ENCODE measurements at regions not wholly inside any gene's neighbourhood (a gene's known extent, or its start where the extent isn't known, plus 50 kb on each side); places are given as distances from the start of the nearest gene placed in this dataset.

DNA sequence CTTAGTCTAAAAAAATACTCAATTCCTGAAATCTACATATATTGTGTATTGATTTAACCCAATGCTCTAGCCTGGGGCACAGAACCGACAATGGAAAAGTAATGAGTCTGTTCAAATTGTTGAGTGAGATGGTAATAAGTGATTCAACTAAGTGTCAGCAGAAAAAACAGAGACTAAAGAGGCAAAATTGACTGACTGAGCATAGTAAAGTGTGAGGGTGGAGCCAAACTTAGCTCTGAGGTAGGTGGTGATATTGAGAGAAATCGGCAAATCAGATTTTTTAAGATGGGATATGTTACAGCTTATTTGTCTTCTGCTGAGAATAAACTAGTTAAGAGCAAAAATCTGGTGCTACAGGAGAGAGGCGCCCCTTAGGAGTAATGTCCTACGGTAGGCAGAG, 764.0 kb upstream of the LRRN3 start:
- no peak for DNase-seq

DNA sequence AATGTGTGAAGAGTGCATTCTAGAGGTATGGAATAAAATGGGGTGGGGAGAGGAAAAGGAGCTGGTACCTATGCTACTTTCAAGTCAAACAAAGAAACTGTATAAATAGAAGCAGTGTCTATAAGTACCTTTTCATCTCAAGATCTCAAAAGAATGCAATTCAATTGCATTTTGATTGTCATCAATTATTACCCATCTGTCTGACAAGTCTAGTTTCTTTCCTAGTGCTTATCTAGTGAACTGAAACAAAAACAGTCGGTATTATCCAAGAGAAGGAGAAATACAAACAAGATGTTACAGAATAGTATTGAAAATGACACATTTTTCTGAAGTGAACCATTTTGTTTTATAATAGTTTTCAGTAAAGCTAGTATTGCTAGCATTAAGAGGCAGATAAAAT, 754.5 kb upstream of the LRRN3 start:
- no peak for DNase-seq

DNA sequence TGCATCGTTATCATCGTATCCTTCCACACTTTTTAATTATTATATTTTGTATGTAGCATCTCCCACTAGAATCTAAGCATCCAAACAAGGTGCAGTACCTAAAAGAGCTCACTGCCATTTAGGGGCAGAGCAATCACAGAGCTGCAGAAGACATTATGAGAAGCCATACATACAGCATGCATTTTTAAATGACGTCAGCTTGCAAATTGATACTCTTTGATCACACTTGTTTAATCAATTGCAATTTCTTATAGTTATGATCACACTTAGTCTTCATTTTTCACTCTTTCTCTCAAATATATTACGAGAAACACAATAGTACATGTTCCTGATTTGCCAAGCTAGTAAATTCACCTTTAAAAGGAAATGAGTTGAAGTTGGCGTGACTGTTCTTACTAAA, 753.3 kb upstream of the LRRN3 start:
- DNase-seq = no peak

DNA sequence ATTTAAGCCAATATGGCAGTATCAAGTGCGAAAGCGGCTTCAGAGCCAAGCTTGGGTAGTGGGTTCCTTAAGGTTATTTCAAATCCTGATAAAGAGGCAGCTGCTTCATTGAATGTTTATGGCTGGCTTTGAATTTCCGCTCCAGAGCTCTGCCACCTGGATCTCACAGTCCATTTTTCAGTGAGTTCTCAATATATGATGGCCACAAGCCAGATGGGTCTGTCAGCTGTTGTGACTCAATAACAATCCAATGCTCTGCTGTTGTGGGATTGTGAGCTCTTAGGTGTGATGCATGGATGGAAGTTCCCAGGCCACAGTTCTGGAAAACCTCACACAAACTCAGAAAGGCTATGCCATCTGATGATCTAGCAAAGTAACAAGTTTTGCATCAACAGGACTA, 743.8 kb upstream of the LRRN3 start:
- no peak for DNase-seq

GRCh38 chr7:110356438-110356837, 734.5 kb upstream of the LRRN3 start:
- DNase-seq = no peak

- no peak for DNase-seq
Observed at GRCh38 chr7:110358028-110358427, 732.9 kb upstream of the LRRN3 start.

GRCh38 chr7:110371709-110372108, 719.2 kb upstream of the LRRN3 start:
- DNase-seq = no peak

DNA sequence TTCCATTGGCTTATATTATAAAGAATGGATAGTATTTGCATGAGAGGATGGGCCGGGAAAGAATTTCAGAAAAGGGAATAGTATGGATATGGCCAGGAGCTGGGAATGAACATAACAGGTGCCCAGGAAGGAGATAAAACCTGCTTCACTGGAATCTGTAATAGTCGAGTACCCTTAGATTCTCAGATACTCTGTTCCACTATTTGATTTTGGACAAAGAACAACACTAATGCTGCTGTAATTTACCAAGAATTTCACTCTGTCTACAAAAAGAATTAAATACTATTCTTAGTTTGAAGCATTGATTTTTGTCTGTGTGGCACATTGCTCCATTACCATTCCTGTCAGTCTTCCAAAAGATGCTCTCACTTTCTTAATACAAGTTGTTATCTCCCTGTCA, 718.2 kb upstream of the LRRN3 start:
- no peak for DNase-seq

- DNase-seq = no peak
Observed at GRCh38 chr7:110373416-110373815, 717.5 kb upstream of the LRRN3 start.

GRCh38 chr7:110373859-110374258, 717.1 kb upstream of the LRRN3 start:
- DNase-seq = no peak

GRCh38 chr7:110375068-110375467, 715.9 kb upstream of the LRRN3 start:
- no peak for DNase-seq

GRCh38 chr7:110382736-110383135, 708.2 kb upstream of the LRRN3 start:
- DNase-seq = no peak

GRCh38 chr7:110386006-110386405, 704.9 kb upstream of the LRRN3 start:
- no peak for DNase-seq

DNA sequence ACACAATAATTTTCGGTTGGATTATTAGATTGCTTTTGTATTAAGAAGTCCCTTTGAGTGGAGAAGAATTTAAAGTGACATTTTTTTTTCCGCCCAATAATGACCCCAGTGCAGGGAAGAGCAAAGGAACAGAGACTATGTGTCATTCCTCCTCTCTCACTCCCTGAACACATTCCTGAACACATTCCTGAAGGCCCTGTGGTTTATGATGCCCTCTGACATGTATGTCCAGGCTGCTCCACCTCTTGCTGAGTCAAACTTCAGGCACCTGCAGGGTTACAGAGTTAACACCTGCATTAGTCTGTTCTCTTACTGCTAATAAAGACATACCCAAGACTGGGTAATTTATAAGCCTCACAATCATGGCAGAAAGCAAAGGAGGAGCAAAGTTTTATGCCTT, 704.0 kb upstream of the LRRN3 start:
- DNase-seq = no peak

- no peak for DNase-seq
Observed at GRCh38 chr7:110387689-110388088, 703.2 kb upstream of the LRRN3 start.

DNA sequence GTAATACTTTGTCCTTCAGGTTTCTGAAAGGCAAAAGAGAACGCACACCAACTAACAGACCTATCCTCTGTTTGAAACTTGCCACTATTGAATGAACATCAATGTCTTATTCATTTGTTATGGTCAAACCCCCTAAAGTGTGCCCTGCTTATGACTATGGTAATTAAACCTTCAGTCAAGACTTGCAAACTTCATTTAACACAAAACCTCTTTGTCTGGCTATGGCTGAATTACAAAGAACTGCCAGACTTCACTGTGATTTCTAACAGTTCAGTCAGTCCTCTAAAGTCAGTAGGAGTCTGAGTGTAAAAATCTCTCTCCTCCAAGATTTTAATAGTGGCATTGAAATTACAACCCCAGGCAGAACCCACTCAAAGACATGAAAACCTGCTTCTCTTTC, 702.5 kb upstream of the LRRN3 start:
- no peak for DNase-seq

DNA sequence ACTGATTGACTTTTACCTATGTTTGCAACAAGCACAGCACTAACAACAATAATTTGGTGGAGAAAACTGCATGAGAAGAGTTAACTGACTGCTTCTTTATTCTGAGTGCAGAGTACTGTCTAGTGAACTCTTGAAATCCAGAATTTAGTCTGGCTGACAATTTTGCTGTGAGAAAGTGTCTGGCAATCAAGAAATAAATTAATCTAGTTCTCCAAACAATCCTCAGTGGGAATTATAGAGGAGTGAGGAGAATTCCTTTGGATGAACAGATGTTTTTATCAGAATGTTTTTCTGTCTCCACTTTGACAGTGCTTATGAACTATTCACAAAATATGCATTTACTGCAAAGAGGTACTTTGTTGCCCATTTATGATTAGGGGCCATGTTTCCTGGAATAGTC, 694.9 kb upstream of the LRRN3 start:
- DNase-seq = no peak

- DNase-seq = no peak
Observed at GRCh38 chr7:110397927-110398660, 692.8 kb upstream of the LRRN3 start.

DNA sequence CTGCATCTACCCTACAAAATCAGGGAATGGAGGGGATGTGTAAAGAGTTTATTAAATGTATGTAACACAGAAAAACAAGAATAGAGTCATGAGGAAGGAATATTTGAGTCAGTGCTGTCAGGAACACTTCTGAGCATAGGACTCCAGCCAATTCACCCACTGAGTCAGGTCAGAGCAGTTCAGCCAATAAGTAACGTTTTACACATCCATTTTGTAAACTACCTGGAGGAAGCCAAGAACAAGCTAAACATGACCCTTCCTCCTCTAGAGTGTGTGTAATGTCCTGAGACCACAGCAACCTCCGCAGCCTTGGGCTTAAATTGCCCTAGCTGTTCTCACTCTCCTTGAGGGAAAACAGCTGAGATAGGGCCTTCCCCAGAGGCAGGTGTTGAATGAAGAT, 691.5 kb upstream of the LRRN3 start:
- DNase-seq = no peak

DNA sequence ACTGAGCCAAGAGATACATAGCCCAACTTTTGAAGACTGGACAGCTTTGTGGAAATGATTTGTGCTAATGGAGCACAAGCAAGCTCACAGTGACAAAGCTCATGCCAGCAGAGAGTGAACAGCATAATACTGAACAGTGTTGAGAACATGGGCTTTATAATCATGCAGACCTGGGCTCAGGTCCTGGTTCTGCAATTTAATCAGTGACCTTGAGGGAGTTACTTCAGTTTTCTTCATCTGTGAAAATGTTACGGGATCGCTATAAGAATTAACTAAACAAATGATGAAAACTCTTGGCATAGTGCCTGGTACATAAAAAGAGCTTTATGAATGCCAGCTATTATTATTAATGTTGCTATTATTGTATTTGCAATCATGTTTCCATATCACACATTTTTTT, 690.5 kb upstream of the LRRN3 start:
- DNase-seq = no peak

- no peak for DNase-seq
Observed at GRCh38 chr7:110407242-110407641, 683.7 kb upstream of the LRRN3 start.

- DNase-seq = no peak
Observed at GRCh38 chr7:110407706-110408105, 683.2 kb upstream of the LRRN3 start.

DNA sequence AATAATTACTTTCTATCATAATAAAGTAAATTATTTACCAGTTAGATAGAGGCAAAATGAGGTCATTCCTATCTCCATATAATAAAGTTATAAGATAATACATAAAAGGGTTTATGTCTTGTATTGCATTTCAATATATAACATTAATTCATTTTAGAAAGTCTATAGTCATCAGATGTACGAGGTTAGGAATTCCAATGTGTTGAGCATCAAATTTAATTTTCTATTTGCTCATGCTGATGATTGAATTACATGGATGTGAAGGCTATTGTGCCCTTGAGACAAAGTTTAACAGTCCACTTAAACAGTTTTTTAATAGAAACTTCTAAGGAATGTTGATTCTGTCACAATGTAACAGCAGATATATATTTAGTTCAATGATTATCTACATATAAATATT, 678.3 kb upstream of the LRRN3 start:
- no peak for DNase-seq

- no peak for DNase-seq
Observed at GRCh38 chr7:110413038-110413437, 677.9 kb upstream of the LRRN3 start.

- no peak for DNase-seq
Observed at GRCh38 chr7:110417611-110418010, 673.3 kb upstream of the LRRN3 start.
